Colonic mucosa (tissue), 4 donors: ENCODE measurements at regions not wholly inside any gene's neighbourhood (a gene's known extent, or its start where the extent isn't known, plus 50 kb on each side); places are given as distances from the start of the nearest gene placed in this dataset.

Experiments
- DNase-seq: peaks from one replicate; pipeline ENCODE4 v3.0.0-alpha.2; 2020
- H3K27ac ChIP-seq: fragments of 200-600 bp; one replicate; pipeline ENCODE4 v1.8.0; 2021
- H3K27me3 ChIP-seq: fragments of 200-600 bp; one replicate; pipeline ENCODE4 v1.8.0; 2021
- H3K36me3 ChIP-seq: fragments of 200-600 bp; one replicate; pipeline ENCODE4 v1.8.0; 2021
- H3K4me1 ChIP-seq: fragments of 200-600 bp; one replicate; pipeline ENCODE4 v1.8.0; 2021; ENCODE audit warnings: mild to moderate bottlenecking
- H3K4me3 ChIP-seq: fragments of 200-600 bp; one replicate; pipeline ENCODE4 v1.8.0; 2021
- H3K9ac ChIP-seq, 2 donors: one replicate each; pipeline ENCODE4 v1.7.0; 2013; ENCODE audit warnings: control low read depth in 2 of 2, low read depth in 2 of 2, low read length in 2 of 2
- H3K9me3 ChIP-seq: fragments of 200-600 bp; one replicate; pipeline ENCODE4 v1.8.0; 2021
- CTCF ChIP-seq: fragments of 200-600 bp; IDR thresholded peaks from one replicate; pipeline ENCODE4 v1.8.0; 2022; ENCODE audit warnings: antibody characterized with exemption, mild to moderate bottlenecking
- intact Hi-C: fragments of 100-400 bp; cut with DNase I; formaldehyde crosslinking; loops from one replicate; pipeline ENCODE4 v1.14.1; 2022
- donor health status: healthy.
- donor health status: DM: no; HTN: no; CAD: no.
- donor health status: DM: no; HTN: no; CAD: no.

GRCh38 chr15:95410757-95411156 is 919.7 kb upstream of the NR2F2 start:
- intact Hi-C loops, result no loop called here
- Histone ChIP-seq H3K4me3 (no peak overlapping the region), H3K27me3 (no peaks in the 10 kb centered on the region), H3K9me3 (no peaks in the 10 kb centered on the region), H3K9ac (no peak overlapping the region), H3K4me1 (no peaks in the 10 kb centered on the region), H3K36me3 (no peaks in the 10 kb centered on the region), H3K27ac (no peak overlapping the region)
- TF ChIP-seq CTCF, result no peak
- no peak for DNase-seq

- Histone ChIP-seq H3K9ac (no peak overlapping the region), H3K9me3 (no peaks in the 10 kb centered on the region), H3K27ac (no peak overlapping the region), H3K36me3 (no peaks in the 10 kb centered on the region), H3K27me3 (no peaks in the 10 kb centered on the region), H3K4me1 (no peaks in the 10 kb centered on the region), H3K4me3 (no peak overlapping the region)
- intact Hi-C loops, result no loop called here
- no peak for DNase-seq
- TF ChIP-seq CTCF, result no peak
Observed at GRCh38 chr15:95416576-95416975, 913.9 kb upstream of the NR2F2 start.

- Histone ChIP-seq H3K27me3 (no peaks in the 10 kb centered on the region), H3K4me3 (no peak overlapping the region), H3K4me1 (no peaks in the 10 kb centered on the region), H3K27ac (no peak overlapping the region), H3K36me3 (no peaks in the 10 kb centered on the region), H3K9me3 (no peaks in the 10 kb centered on the region), H3K9ac (no peak overlapping the region)
- no peak for TF ChIP-seq CTCF
- intact Hi-C loops, result no loop called here
- DNase-seq, result no peak
Observed at GRCh38 chr15:95417761-95418160, 912.7 kb upstream of the NR2F2 start.

GRCh38 chr15:95422255-95422654 is 908.2 kb upstream of the NR2F2 start:
- H3K36me3 ChIP-seq, result no peaks in the 10 kb centered on the region
- no peak for DNase-seq
- H3K27me3 ChIP-seq, result no peaks in the 10 kb centered on the region
- no peaks in the 10 kb centered on the region for H3K9me3 ChIP-seq
- H3K4me1 ChIP-seq, result no peaks in the 10 kb centered on the region
- no peak overlapping the region for H3K4me3 ChIP-seq
- H3K27ac ChIP-seq, result no peak overlapping the region
- TF ChIP-seq CTCF, result no peak
- intact Hi-C loops, result no loop called here
- H3K9ac ChIP-seq, result no peak overlapping the region

- intact Hi-C loops, result no loop called here
Observed at GRCh38 chr15:95425859-95426258, 904.6 kb upstream of the NR2F2 start.

More at GRCh38 chr15:95425859-95426258, 904.6 kb upstream of the NR2F2 start:
- no peaks in the 10 kb centered on the region for H3K9me3 ChIP-seq
- no peak overlapping the region for H3K27ac ChIP-seq
- no peaks in the 10 kb centered on the region for H3K27me3 ChIP-seq
- H3K36me3 ChIP-seq, result no peaks in the 10 kb centered on the region
- H3K4me3 ChIP-seq, result no peak overlapping the region
- no peak for TF ChIP-seq CTCF
- no peak for DNase-seq
- H3K9ac ChIP-seq, result no peak overlapping the region
- no peaks in the 10 kb centered on the region for H3K4me1 ChIP-seq
